Stomach (tissue), 8 donors: ENCODE measurements at regions not wholly inside any gene's neighbourhood (a gene's known extent, or its start where the extent isn't known, plus 50 kb on each side); places are given as distances from the start of the nearest gene placed in this dataset.

Source experiments
- DNase-seq, 2 donors: peaks; one replicate each; pipeline versions ENCODE4 v3.0.0 to v3.0.0-alpha.2; 2013 to 2019
- H3K27ac ChIP-seq, 5 donors: fragments of 200-600 bp in 4 of 5; sonication (generic) in 4 of 5; one replicate each; pipeline ENCODE4 v1.5.1; 2013 to 2019; ENCODE audit warnings: mild to moderate bottlenecking in 1 of 5, moderate library complexity in 1 of 5
- H3K27me3 ChIP-seq, 3 donors: fragments of 200-600 bp; sonication (generic); one replicate each; pipeline ENCODE4 v1.5.1; 2017 to 2019; ENCODE audit warnings: mixed run types in 1 of 3
- H3K36me3 ChIP-seq, 4 donors: fragments of 200-600 bp; sonication (generic); 1 replicate in 3 of 4; 2 replicates in 1 of 4; pipeline ENCODE4 v1.5.1; 2016 to 2019
- H3K4me1 ChIP-seq, 4 donors: fragments of 200-600 bp; sonication (generic); one replicate each; pipeline ENCODE4 v1.5.1; 2016 to 2019
- H3K4me3 ChIP-seq, 4 donors: fragments of 200-600 bp; sonication (generic) in 3 of 4; one replicate each; pipeline ENCODE4 v1.5.1; 2016 to 2019; ENCODE audit warnings: mild to moderate bottlenecking in 1 of 4
- H3K9me3 ChIP-seq, 4 donors: fragments of 200-600 bp; sonication (generic); one replicate each; pipeline ENCODE4 v1.5.1; 2016 to 2019
- EP300 ChIP-seq: sonication (generic); formaldehyde crosslinking; IDR thresholded peaks from one replicate; pipeline ENCODE4 v1.6.1; 2017; ENCODE audit warnings: antibody characterized with exemption
- POLR2A ChIP-seq, 4 donors: fragments of 450-650 bp; IDR thresholded peaks; one replicate each; pipeline ENCODE4 v1.6.1; 2016; ENCODE audit warnings: antibody characterized with exemption in 4 of 4, control low read depth in 2 of 4, mild to moderate bottlenecking in 1 of 4, moderate library complexity in 1 of 4
- POLR2AphosphoS5 ChIP-seq, 3 donors: sonication (generic); formaldehyde crosslinking; IDR thresholded peaks; one replicate each; pipeline ENCODE4 v1.6.1; 2016; ENCODE audit warnings: antibody characterized with exemption in 3 of 3
- WGBS, 5 donors: extraction: QIAGEN DNeasy Blood & Tissue Kit in 3 of 5; methylation state at CpG; one replicate each; pipeline versions ENCODE4 v1.1.5 to v1.1.7; 2013 to 2018; 5-methylcytosine and 5-hydroxymethylcytosine counted together
- intact Hi-C: fragments of 100-400 bp; cut with DNase I; formaldehyde crosslinking; loops from one replicate; pipeline ENCODE4 v1.15.1; 2023; ENCODE audit warnings: low total_unique reads
- TF ChIP-seq, protein P1 (sequence below), 7 experiments: fragments of 450-650 bp in 4 of 7; fragments of 200-600 bp in 3 of 7; sonication (generic) in 3 of 7; IDR thresholded peaks; one replicate each; pipeline ENCODE4 v1.5.1; 2016 to 2019; ENCODE audit warnings: antibody characterized with exemption in 7 of 7, control low read depth in 2 of 7, mild to moderate bottlenecking in 1 of 7
- donor health status: healthy with polysubstance abuse.
- donor health status: Bipolar disorder and iron deficiency.
- donor health status: healthy.

- Histone ChIP-seq H3K4me3 (no peak overlapping the region), H3K27ac (no peak overlapping the region), H3K27me3 (no peaks in the 10 kb centered on the region), H3K9me3 (no peaks in the 10 kb centered on the region), H3K36me3 (no peaks in the 10 kb centered on the region), H3K4me1 (no peaks in the 10 kb centered on the region)
- DNase-seq, result no peak
- intact Hi-C loops, result no loop called here
- WGBS, 5 donors, result 95 to 100% (median 97%) methylated on average over 2 of the region's 2 CpGs
- TF ChIP-seq POLR2A (IDR thresholded peaks at IDR 0.05), result no peak
- TF ChIP-seq, protein P1, sequence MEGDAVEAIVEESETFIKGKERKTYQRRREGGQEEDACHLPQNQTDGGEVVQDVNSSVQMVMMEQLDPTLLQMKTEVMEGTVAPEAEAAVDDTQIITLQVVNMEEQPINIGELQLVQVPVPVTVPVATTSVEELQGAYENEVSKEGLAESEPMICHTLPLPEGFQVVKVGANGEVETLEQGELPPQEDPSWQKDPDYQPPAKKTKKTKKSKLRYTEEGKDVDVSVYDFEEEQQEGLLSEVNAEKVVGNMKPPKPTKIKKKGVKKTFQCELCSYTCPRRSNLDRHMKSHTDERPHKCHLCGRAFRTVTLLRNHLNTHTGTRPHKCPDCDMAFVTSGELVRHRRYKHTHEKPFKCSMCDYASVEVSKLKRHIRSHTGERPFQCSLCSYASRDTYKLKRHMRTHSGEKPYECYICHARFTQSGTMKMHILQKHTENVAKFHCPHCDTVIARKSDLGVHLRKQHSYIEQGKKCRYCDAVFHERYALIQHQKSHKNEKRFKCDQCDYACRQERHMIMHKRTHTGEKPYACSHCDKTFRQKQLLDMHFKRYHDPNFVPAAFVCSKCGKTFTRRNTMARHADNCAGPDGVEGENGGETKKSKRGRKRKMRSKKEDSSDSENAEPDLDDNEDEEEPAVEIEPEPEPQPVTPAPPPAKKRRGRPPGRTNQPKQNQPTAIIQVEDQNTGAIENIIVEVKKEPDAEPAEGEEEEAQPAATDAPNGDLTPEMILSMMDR (IDR thresholded peaks at IDR 0.05), result no peak
- no peak for TF ChIP-seq EP300
- TF ChIP-seq POLR2AphosphoS5 (IDR thresholded peaks at IDR 0.05), result no peak
These were observed 434.9 kb upstream of the RUNX1 start for GRCh38 chr21:35484032-35484431.

GRCh38 chr21:35482933-35483662, 434.0 kb upstream of the RUNX1 start:
- Histone ChIP-seq H3K4me1 (no peaks in the 10 kb centered on the region), H3K27ac (no peak overlapping the region), H3K4me3 (no peak overlapping the region), H3K9me3 (no peaks in the 10 kb centered on the region), H3K36me3 (no peaks in the 10 kb centered on the region), H3K27me3 (no peaks in the 10 kb centered on the region)
- TF ChIP-seq EP300, result no peak
- no peak for TF ChIP-seq POLR2AphosphoS5 (IDR thresholded peaks at IDR 0.05)
- no peak for TF ChIP-seq POLR2A (IDR thresholded peaks at IDR 0.05)
- TF ChIP-seq, protein P1 (IDR thresholded peaks at IDR 0.05), result no peak
- 19 to 45% (median 34%) methylated on average over 3 of the region's 3 CpGs for WGBS, 5 donors
- DNase-seq, result no peak
- intact Hi-C loops, result no loop called here

GRCh38 chr21:35482096-35482495, 433.0 kb upstream of the RUNX1 start:
- Histone ChIP-seq H3K27me3 (no peaks in the 10 kb centered on the region), H3K9me3 (no peaks in the 10 kb centered on the region), H3K4me3 (no peak overlapping the region), H3K36me3 (no peaks in the 10 kb centered on the region), H3K27ac (no peak overlapping the region), H3K4me1 (peaks cover 0 to 2% (median 0%) of the 10 kb centered on the region in 4 donors)
- intact Hi-C loops, result no loop called here
- TF ChIP-seq EP300, result no peak
- TF ChIP-seq POLR2A (IDR thresholded peaks at IDR 0.05), result no peak
- TF ChIP-seq, protein P1 (IDR thresholded peaks at IDR 0.05), result no peak
- TF ChIP-seq POLR2AphosphoS5 (IDR thresholded peaks at IDR 0.05), result no peak
- 78 to 90% (median 86%) methylated on average over 2 of the region's 2 CpGs for WGBS, 5 donors
- DNase-seq, result no peak

GRCh38 chr21:35481005-35481404, 431.9 kb upstream of the RUNX1 start:
- Histone ChIP-seq H3K27me3 (no peaks in the 10 kb centered on the region), H3K4me1 (peaks cover 0 to 9% (median 4%) of the 10 kb centered on the region in 4 donors), H3K36me3 (no peaks in the 10 kb centered on the region), H3K4me3 (no peak overlapping the region), H3K27ac (no peak overlapping the region), H3K9me3 (no peaks in the 10 kb centered on the region)
- intact Hi-C loops, result no loop called here
- WGBS, 5 donors, result 88 to 93% (median 92%) methylated on average over 6 of the region's 6 CpGs
- TF ChIP-seq POLR2AphosphoS5 (IDR thresholded peaks at IDR 0.05) (no peak), POLR2A (IDR thresholded peaks at IDR 0.05) (no peak), EP300 (no peak)
- TF ChIP-seq, protein P1 (IDR thresholded peaks at IDR 0.05), result no peak
- no peak for DNase-seq
